Fibroblast of the aortic adventitia (primary cell): ENCODE measurements at regions not wholly inside any gene's neighbourhood (a gene's known extent, or its start where the extent isn't known, plus 50 kb on each side); places are given as distances from the start of the nearest gene placed in this dataset.
"Not testable (repeated sequence)": the region's sequence is repeated elsewhere in the genome, so short reads cannot be mapped to it uniquely, and the experiment has no call there.

Experiments
- DNase-seq: peaks from one replicate; pipeline ENCODE4 v3.0.0-alpha.2; 2010; ENCODE audit warnings: low read depth
- H3K4me3 ChIP-seq: 2 replicates; pipeline ENCODE4 v1.5.1; 2011; ENCODE audit warnings: low read depth, mild to moderate bottlenecking, control low read depth, low read length, moderate library complexity
- TF ChIP-seq, protein P1 (sequence below): IDR thresholded peaks from 2 replicates; pipeline ENCODE4 v1.5.1; 2011; ENCODE audit warnings: mild to moderate bottlenecking, low read length, control low read depth, inconsistent platforms; ENCODE audit not compliant: insufficient read depth

DNA sequence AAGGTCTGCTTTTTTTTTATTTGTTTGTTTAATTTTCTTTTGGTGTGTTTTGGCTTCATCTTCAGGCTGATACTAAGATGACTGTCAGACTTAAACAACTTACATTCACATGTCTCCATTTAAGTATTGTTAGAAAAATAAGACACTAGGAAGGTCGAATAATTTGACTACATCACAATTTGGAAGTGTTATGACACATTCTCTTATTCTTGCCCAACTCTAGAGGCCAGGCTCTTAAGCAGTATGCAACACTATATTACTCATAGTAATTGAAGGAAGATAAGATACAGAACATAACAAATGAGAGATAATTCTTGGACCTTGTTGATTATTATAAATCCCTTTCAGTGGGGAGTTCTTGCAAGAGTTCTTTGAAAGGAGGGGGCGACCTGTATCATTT lies 295.3 kb upstream of the COL3A1 start:
- peak; percentile 94 for DNase-seq
- no peak overlapping the region for H3K4me3 ChIP-seq
- TF ChIP-seq, protein P1, sequence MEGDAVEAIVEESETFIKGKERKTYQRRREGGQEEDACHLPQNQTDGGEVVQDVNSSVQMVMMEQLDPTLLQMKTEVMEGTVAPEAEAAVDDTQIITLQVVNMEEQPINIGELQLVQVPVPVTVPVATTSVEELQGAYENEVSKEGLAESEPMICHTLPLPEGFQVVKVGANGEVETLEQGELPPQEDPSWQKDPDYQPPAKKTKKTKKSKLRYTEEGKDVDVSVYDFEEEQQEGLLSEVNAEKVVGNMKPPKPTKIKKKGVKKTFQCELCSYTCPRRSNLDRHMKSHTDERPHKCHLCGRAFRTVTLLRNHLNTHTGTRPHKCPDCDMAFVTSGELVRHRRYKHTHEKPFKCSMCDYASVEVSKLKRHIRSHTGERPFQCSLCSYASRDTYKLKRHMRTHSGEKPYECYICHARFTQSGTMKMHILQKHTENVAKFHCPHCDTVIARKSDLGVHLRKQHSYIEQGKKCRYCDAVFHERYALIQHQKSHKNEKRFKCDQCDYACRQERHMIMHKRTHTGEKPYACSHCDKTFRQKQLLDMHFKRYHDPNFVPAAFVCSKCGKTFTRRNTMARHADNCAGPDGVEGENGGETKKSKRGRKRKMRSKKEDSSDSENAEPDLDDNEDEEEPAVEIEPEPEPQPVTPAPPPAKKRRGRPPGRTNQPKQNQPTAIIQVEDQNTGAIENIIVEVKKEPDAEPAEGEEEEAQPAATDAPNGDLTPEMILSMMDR: no peak

DNA sequence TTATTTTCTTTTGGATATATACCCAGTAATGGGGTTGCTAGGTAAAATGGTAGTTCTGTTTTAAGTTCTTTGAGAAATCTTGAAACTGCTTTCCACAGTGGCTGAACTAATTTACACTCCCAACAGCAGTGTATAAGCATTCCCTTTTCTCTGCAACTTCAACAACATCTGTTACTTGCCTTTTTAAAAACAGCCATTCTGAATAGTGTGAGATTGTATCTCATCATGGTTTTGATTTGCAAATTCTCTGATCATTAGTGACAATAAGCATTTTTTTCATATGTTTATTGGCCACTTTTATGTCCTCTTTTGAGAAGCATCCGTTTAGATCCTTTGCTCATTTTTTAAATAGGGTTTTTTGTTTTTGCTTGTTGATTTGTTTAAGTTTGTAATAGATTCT lies 291.3 kb upstream of the COL3A1 start:
- no peak for DNase-seq
- H3K4me3 ChIP-seq: no peak overlapping the region
- TF ChIP-seq, protein P1: no peak

DNA sequence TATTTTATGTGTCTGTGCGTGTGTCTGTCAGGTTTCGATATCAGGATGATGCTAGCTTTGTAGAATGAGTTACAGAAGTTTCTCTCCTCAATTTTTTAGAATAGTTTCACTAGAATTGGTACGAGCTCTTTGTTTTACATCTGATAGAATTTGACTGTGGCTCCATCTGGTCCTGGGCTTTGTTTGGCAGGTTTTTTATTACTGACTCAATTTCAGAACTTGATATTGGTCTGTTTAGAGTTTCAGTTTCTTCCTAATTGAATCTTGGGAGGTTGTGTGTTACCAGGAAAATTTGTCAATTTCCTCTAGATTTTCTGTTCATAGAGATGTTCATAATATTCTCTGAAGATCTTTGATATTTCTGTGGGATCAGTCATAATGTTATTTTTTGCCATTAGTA lies 289.4 kb upstream of the COL3A1 start:
- TF ChIP-seq, protein P1: no peak
- no peak overlapping the region for H3K4me3 ChIP-seq
- no peak for DNase-seq

- TF ChIP-seq, protein P1: no peak
Measured at GRCh38 chr2:188693111-188693510, 281.1 kb upstream of the COL3A1 start.

DNA sequence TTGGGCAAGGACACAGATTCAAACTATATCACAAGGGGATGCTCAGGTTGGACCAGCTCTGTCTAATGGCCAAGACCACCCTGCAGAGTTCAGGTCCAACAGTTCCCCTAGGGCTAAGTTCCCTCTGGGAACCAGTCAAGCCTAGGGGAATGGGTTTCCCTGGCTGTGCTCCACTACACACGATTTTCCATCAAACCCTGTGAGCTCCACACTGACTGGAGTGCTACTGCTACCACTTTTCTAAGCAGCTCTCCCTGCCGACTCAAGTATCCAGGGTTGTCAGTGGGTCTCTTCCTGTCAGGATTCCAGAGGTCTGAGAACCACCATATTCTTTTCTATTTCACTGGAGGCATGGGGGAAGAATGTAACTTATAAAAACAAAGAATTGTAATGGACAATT lies 280.4 kb upstream of the COL3A1 start:
- H3K4me3 ChIP-seq: no peak overlapping the region
- TF ChIP-seq, protein P1: no peak
- DNase-seq: no peak

More at GRCh38 chr2:188693111-188693510, 281.1 kb upstream of the COL3A1 start:
- no peak overlapping the region for H3K4me3 ChIP-seq
- no peak for DNase-seq

DNA sequence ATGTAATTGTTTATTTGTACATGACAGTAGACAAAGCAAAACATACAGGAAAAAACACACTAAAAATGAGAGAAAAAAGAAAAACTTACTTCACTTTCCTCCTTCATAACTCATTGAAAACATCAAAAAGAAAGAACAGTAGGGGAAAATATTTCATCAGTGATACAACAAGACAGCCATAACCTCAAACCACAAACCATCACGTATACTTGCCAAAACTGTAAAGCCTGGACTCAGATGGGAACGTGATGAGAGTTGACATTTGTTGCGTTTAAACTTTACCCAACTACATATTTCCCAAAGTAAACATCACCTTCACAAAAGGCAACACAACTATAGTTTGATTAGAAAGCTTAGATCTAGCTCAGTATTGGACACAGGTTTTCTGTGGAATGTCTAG lies 278.2 kb upstream of the COL3A1 start:
- TF ChIP-seq, protein P1: no peak
- DNase-seq: peak; percentile 73
- H3K4me3 ChIP-seq: no peak overlapping the region

DNA sequence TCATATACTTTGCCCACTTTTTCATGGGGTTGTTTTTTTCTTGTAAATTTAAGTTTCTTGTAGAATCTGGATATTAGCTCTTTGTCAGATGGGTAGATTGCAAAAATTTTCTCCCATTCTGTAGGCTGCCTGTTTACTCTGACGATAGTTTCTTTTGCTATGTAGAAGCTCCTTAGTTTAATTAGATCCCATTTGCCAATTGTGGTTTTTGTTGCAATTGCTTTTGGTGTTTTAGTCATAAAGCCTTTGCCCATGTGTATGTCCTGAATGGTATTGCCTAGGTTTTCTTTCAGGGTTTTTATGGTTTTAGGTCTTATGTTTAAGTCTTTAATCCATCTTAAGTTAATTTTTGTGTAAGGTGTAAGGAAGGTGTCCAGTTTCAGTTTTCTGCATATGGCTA lies 276.0 kb upstream of the COL3A1 start:
- DNase-seq, H3K4me3 ChIP-seq: not testable (repeated sequence)

- DNase-seq: peak; percentile 25
- TF ChIP-seq, protein P1: no peak
- no peak overlapping the region for H3K4me3 ChIP-seq
Measured at GRCh38 chr2:188701836-188702235, 272.3 kb upstream of the COL3A1 start.
